Inflammatory macrophage (primary cell): ENCODE measurements at regions not wholly inside any gene's neighbourhood (a gene's known extent, or its start where the extent isn't known, plus 50 kb on each side); places are given as distances from the start of the nearest gene placed in this dataset.

ENCODE experiments used
- DNase-seq, 2 donors: peaks; one replicate each; pipeline ENCODE4 v3.0.0-alpha.2; 2020 to 2022

GRCh38 chr5:155299386-155300005 lies 285.9 kb downstream of the KIF4B start:
- DNase-seq = no peak

DNA sequence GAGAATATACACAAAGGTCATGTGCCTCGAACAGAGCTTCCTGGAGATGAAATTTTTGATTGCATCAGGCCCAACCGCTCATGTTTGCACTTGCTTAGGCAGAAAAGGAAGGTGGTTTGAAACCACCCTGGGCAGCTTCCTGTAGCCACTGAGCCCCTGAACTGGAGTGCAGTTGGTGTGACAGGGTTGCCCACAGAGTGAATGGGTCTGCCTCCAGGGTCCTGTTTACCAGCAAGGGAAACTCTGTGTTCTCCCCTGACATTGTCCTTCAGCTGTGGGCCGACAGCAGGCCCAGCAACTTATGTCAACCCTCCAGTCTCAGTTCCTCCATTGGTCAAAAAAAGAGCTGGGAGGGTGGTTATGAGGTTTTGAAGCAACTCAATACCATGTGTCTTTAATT lies 289.6 kb downstream of the KIF4B start:
- peak; percentile 31 to 42 for DNase-seq

DNA sequence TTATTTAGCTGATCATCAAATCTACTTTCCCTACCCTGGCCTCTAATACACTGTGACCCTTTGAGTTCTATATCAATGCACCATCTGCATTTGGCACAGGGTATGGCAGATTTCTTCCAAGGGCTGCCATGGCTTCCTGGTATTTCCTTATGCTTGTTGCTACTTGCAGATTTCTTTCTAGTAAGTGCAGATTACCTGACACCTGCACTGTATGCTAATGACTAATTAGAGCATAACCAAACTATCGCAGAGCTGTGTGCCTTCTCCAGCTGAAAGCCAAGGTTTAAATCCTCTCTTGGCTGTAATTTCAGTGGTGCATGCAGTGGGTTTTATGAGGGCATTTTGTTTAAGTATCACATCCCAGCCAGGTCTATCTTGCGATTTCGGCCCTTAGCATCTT lies 293.7 kb downstream of the KIF4B start:
- DNase-seq = no peak

DNA sequence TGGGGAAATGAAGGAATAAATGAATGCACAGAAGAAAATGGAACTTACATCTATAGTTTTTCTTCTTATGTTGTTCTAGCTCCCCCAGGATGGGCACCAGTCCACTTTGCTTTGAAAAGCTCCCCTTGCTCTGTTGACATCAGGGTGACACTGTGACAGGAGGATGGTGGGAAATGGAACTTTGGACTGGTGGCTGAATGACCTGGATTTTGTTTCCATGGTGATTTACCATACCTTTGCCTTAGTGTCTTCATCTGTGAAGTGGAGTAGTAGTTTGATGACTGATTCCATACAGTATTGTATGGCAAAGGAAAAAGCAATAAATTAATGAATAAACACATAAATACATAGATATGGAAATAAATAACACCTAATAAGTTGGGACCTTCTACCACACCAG lies 294.7 kb downstream of the KIF4B start:
- no peak for DNase-seq

DNA sequence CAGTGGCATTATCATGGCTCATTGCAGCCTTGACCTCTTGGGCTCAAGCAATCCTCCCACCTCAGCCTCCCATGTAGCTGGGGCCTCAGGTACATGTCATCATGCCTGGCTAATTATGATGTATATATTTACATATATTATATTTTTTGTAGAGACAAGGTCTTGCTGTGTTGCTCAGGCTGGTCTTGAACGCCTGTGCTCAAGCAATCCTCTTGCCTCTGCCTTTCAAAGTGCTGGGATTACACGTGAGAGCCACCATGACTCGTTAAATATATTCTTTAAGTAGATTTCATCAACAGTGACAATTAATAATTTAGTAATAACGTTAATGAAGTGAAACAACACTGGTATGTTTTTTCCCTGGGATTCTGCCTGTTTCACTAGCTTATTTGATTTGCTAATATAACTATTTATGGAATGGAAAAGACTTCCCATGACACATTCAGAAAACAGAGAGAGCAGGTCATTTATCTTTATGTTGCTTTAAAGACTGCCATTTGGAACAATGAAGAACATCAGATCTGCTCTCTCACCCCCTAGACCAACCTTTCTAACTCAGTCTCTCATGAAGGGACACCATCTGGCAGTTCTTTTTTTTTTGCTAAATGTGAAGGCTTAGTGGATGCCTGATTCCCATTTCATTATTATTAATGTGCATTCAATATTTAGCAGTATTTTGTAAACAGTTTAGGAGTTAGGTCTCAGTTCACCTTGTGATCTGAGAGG lies 295.6 kb downstream of the KIF4B start:
- DNase-seq = no peak

- no peak for DNase-seq
These were observed 298.2 kb downstream of the KIF4B start for GRCh38 chr5:155311721-155312120.

DNA sequence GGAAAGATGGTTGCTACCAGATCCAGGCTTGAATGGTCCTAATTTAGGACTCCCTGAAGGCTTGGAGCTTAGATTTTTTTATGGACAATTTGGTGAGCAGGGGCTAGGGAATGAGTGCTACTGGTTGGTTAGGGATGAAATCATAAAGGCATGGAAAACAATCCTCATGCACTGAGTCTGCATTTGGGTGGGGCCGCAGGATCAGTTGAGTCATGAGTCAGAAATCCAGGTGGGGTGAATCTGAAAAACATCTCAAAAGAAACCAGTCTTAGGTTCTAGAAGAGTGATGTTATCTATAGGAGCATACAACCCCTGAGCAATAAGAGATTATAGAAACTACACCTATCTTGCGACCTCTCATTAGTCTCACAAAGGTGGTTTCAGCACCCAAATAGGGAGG lies 300.0 kb downstream of the KIF4B start:
- DNase-seq = no peak

GRCh38 chr5:155316070-155316714 lies 302.6 kb downstream of the KIF4B start:
- DNase-seq = no peak

GRCh38 chr5:155332618-155333017 lies 319.1 kb downstream of the KIF4B start:
- DNase-seq = no peak

DNA sequence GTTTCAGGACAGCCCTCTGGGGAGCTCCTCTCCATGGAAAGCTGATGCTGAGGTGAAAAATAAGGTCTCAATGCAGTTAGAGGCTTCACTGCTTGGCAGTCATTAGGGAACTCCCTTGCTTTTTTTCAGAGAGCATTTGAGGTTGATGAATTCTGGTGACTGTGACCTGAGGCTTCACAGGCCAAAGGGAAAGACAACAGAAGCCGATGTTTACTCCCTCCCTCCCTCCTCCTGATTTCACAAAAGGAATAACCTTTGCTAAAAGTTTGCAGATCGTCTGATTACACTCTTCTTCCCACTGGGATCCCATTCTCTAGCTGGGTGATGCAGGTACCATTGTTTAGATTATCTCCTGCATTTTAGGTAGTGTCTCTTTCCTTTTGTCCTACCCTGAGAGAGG lies 329.4 kb downstream of the KIF4B start:
- DNase-seq = no peak

DNA sequence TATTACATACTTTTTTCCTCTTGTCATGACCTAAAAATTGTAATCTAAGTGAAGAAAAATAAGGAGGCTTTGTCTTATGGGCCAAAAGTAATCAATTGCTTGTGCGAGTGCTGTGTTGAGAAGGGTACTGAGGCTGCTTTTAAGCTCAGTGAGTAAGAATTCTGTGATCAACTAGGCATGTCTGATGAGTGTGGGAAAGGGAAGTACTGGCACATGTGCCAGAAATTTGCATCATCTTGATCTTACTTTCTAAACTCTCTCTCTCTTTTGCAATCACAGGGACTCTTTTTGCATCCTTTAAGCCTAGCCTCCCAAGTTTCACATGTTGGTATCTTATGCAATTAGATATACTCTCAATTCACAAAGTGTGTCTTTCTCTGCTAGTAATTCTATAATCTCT lies 329.9 kb downstream of the KIF4B start:
- peak; percentile 1 to 29 for DNase-seq

- DNase-seq = no peak
These were observed 339.7 kb downstream of the KIF4B start for GRCh38 chr5:155353231-155353630.

DNA sequence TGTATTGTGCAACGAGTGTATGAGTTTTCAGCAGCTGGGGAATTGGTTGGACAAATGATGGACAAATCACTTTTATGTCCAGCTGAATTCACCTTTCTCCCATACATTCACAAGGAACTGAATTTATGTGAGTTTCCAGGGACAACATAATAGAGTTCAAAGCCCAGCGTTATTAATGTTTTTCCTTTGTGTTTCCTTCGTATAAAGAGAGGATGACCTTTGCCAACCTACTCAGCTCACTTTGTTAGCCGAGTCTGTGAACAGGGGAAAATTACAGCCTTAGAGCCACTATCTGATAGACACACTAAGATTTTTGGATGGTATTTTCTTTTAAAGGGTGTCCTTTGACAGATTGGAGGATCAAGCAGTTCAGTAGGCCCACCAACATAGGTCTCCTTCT lies 352.5 kb downstream of the KIF4B start:
- no peak for DNase-seq

GRCh38 chr5:155367841-155368240 lies 354.3 kb downstream of the KIF4B start:
- DNase-seq = no peak

DNA sequence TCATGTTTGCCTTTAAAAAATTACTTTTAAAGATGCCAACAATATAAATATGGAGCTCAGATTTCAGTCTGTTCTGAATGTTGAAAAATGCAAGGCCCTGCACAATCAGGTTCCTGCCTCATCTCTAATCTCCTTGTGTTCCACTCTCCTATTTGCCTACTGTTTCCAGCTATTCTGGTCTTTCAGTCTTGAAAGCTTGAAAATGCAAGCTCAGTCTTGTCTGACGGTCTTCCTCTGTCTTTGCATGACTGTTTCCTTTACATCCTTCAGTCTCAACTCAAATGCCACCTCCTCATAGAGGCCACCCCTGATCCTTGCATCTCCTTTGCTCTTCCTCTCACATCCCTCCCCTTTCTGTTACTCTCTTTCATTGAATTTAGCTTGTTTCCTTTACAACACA lies 354.9 kb downstream of the KIF4B start:
- no peak for DNase-seq

DNA sequence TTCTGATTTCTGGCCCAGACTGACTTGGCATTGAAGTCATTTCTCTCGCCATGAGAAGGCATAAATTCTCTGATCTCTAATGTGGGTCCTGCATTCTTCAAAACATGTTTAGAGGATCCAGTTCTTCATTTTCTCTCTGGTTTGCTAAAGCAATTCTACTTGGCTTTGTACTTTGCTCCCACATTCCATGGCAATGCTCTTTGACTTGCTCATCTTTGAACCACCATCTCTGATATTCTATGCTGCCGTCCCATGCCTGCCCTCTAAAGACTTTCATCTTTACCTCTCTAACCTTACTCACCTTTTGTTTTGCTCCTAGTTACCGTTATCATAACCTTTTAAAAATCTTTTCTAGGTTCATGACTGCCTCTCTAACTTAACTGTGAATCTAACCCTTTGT lies 366.9 kb downstream of the KIF4B start:
- DNase-seq = no peak

DNA sequence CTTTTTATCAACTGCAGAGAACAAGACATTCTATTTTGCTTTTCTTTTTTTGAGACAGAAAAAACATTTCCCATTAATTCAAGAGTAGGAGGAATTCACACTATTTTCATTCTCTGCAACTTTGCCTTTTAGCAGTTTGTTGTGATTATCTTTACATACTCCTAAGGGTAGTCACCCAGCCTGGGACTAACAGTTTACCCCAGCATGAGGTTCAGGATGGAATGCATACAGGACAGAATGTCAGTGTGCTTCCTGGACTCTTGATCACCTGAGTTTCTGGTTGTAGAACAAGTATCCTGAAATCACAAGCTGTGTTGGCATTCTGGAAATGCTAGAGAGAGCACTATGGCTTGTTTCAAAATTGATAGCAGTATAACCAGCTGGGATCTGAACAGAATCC lies 368.1 kb downstream of the KIF4B start:
- DNase-seq = no peak

DNA sequence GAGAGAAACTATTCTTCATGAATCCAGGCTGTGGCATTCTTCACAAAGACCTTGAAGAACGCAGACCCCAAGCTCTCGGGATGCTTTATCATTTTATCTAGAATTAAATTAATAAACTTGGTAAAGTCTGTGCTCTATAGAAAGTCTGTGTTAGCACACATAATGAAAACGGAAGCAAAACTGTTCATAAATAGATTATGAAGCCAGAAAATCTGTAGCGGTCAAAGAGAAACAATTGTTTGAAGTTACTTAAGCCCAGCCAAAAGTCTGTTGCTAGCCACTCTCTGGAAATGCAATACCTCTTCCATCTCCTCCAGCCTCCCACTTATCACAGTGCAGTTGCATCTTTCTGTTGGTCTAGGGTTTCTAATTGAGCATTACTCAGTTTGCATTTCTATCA lies 375.9 kb downstream of the KIF4B start:
- DNase-seq = no peak

GRCh38 chr5:155394727-155395126 lies 381.2 kb downstream of the KIF4B start:
- DNase-seq = no peak

DNA sequence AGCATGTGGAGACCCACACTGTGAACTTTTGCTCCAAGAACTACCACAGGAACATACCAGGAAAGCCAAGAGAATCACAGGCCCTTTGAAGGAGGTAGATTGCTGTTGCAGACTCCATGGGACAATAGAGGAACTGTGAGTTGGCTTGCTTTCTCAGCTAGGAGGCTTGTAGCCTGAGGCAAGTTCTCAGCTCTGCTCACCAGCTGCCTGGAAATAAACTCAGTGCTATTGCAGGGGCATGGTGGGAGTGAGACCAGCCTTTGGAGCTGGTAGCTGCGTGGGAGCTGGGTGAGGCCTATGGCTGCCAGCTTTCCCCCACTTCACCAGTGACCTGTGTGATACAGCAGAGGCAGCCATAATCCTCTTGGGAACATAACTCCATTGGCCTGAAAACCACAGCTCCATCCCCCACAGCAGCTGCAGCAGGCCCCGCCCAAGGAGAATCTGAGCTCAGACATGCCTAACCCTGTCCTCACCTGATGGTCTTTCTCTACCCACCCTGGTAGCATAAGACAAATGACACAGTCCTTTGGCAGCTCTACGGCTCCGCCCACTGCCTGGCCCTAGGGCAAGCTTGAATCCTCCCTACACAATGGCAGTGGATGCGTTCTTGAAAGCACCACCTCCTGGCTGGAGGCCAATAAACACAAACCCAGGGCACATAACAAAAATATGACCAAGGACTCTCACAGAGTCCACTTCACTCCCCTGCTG lies 389.5 kb downstream of the KIF4B start:
- DNase-seq = no peak

DNA sequence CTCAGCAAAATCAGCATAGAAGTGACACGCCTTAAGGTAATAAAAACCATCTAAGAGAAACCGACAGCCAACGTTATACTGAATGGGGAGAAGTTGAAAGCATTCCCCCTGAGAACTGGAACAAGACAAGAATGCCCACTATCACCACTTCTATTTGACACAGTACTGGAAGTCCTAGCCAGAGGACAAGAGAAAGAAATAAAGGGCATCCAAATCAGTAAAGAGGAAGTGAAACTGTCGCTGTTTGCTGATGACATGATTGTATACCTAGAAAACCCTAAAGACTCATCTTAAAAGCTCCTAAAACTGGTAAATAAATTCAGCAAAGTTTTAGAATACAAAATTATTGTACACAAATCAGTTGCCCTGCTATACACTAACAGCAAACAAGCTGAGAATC lies 393.3 kb downstream of the KIF4B start:
- DNase-seq = no peak

GRCh38 chr5:155408465-155408864 lies 394.9 kb downstream of the KIF4B start:
- no peak for DNase-seq

DNA sequence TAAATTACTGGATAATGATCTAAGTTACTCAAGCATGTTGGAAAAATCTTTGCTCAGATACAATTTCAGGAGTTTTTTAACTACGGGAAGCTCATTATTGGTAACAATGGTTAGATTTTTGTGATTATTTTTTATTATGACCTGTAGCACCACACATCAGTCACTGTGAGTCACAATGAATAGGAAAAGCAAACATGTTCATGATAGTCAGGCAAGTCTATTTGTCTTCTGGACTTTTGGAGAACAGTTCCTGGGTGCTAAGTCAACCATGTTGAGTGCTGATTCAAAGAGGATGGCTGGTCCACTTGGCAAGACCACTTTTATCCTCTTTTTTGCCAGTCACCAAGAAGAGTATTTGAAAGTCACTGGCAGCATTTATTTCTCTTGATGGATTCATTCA lies 403.2 kb downstream of the KIF4B start:
- no peak for DNase-seq
